PC-3 (cell line): ENCODE measurements at regions not wholly inside any gene's neighbourhood (a gene's known extent, or its start where the extent isn't known, plus 50 kb on each side); places are given as distances from the start of the nearest gene placed in this dataset.

ENCODE experiments used
- CTCF ChIP-seq: fragments of 300-600 bp; sonication (generic); conservative IDR thresholded peaks from 2 replicates; pipeline ENCODE4 v1.5.1; 2017; ENCODE audit warnings: antibody characterized with exemption, low read depth, mild to moderate bottlenecking, low read length
- EZH2 ChIP-seq: fragments of 300-600 bp; sonication (generic); IDR thresholded peaks from one replicate; pipeline ENCODE4 v1.6.1; 2017; ENCODE audit warnings: antibody characterized with exemption, mild to moderate bottlenecking, low read length; ENCODE audit not compliant: unreplicated experiment

GRCh38 chr1:104921525-104921924 is 1171.8 kb downstream of the AMY1C start:
- TF ChIP-seq CTCF (no peak), EZH2 (no peak)
